ENCODE measurements at regions not wholly inside any gene's neighbourhood (a gene's known extent, or its start where the extent isn't known, plus 50 kb on each side); places are given as distances from the start of the nearest gene placed in this dataset.

GRCh38 chr3:76897076-76897475 is 142.8 kb upstream of the ROBO2 start:
- TF ChIP-seq EZH2phosphoT487 (IDR thresholded peaks at IDR 0.05; ENCODE audit: borderline replicate concordance, low read depth): no peak
- TF ChIP-seq MAX (IDR thresholded peaks at IDR 0.05; ENCODE audit: low read depth): no peak
- no peak for TF ChIP-seq REST (IDR thresholded peaks at IDR 0.05; ENCODE audit: low read depth, low read length)
- TF ChIP-seq CTCF (IDR thresholded peaks at IDR 0.05): no peak
- TF ChIP-seq EP300 (IDR thresholded peaks at IDR 0.05; ENCODE audit: borderline replicate concordance in 1 of 2, low read depth in 1 of 2, low read length in 1 of 2): no peak
- TF ChIP-seq ELF1 (IDR thresholded peaks at IDR 0.05): no peak
